Ovary (tissue), 3 donors: ENCODE measurements at regions not wholly inside any gene's neighbourhood (a gene's known extent, or its start where the extent isn't known, plus 50 kb on each side); places are given as distances from the start of the nearest gene placed in this dataset.

Experiments
- CTCF ChIP-seq, 3 donors: fragments of 450-650 bp in 2 of 3; fragments of 200-600 bp in 1 of 3; IDR thresholded peaks; one replicate each; pipeline versions ENCODE4 v1.5.1 to v1.8.0; 2016 to 2022; ENCODE audit warnings: antibody characterized with exemption in 3 of 3, mild to moderate bottlenecking in 1 of 3
- EP300 ChIP-seq: sonication (generic); formaldehyde crosslinking; IDR thresholded peaks from one replicate; pipeline ENCODE4 v1.6.1; 2017; ENCODE audit warnings: antibody characterized with exemption
- donor health status: DM: no; HTN: no; CAD: no.

DNA sequence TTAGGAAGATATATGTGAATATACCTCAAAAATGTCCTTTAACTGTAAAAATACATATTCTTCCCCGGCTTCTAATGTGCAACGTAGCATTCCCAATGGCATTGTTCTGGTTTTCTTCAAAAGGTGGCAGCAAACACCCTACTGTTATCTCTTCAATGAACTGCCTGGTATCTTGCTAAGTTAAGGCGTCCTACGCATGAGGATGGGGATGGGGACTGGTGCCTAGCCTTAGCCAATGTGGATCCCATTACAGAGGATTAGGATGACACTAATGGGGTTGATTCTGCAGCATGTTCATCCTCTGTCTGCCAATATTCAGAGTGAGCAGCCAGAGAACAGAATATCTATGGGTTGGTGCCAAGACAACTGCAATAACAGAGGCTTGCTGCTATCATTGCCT lies 334.9 kb upstream of the ADGRL3 start:
- TF ChIP-seq EP300 (no peak), CTCF (IDR thresholded peaks at IDR 0.05) (no peak)
